A673 (cell line): ENCODE measurements at regions not wholly inside any gene's neighbourhood (a gene's known extent, or its start where the extent isn't known, plus 50 kb on each side); places are given as distances from the start of the nearest gene placed in this dataset.

Source experiments
- BruUV-seq: library from RNA; stranded (reverse); fragments of 400-500 nt; replicated peaks from 2 replicates; lab custom pipeline; 2021; lab: Mats Ljungman, UMichigan
- CTCF ChIA-PET: fragments of 300-600 bp; sonication (Branson Sonifier 250); formaldehyde crosslinking; loops from one replicate; lab custom pipeline; 2022; ENCODE audit warnings: antibody characterized with exemption; lab: Charles Lee
- POLR2A ChIA-PET: fragments of 300-600 bp; sonication (Branson Sonifier 250); formaldehyde crosslinking; loops from one replicate; lab custom pipeline; 2022; ENCODE audit warnings: antibody characterized with exemption; ENCODE audit not compliant: low non-redundant PET; lab: Charles Lee
- DNase-seq: peaks from one replicate; pipeline ENCODE4 v3.0.0-alpha.2; 2015; ENCODE audit warnings: low spot score
- H3K27ac ChIP-seq: fragments of 200-600 bp; sonication (generic); 2 replicates; pipeline ENCODE4 v1.5.1; 2016; ENCODE audit warnings: mixed run types, low read depth, mild to moderate bottlenecking, mixed read lengths, antibody characterized with exemption, low read length; ENCODE audit not compliant: poor library complexity, severe bottlenecking
- H3K27me3 ChIP-seq: fragments of 200-600 bp; sonication (generic); replicated peaks from 2 replicates; pipeline ENCODE4 v1.6.1; 2017; ENCODE audit warnings: mixed run types, low read depth, mild to moderate bottlenecking, mixed read lengths, antibody characterized with exemption, low read length; ENCODE audit not compliant: insufficient read depth, poor library complexity
- H3K36me3 ChIP-seq: fragments of 200-600 bp; sonication (generic); 2 replicates; pipeline ENCODE4 v1.6.1; 2016; ENCODE audit warnings: mixed run types, mild to moderate bottlenecking, mixed read lengths, antibody characterized with exemption, low read length; ENCODE audit not compliant: insufficient read depth, poor library complexity, severe bottlenecking
- H3K4me1 ChIP-seq: fragments of 200-600 bp; sonication (generic); 2 replicates; pipeline ENCODE4 v1.6.1; 2017; ENCODE audit warnings: mixed run types, mild to moderate bottlenecking, mixed read lengths, antibody characterized with exemption, low read length; ENCODE audit not compliant: insufficient read depth, poor library complexity, severe bottlenecking
- H3K4me3 ChIP-seq: fragments of 200-600 bp; sonication (generic); 2 replicates; pipeline ENCODE4 v1.5.1; 2016; ENCODE audit warnings: low read depth, mixed run types, mild to moderate bottlenecking, mixed read lengths, low read length; ENCODE audit not compliant: poor library complexity, severe bottlenecking
- H3K9me3 ChIP-seq: fragments of 200-600 bp; sonication (generic); 2 replicates; pipeline ENCODE4 v1.6.1; 2016; ENCODE audit warnings: mixed run types, low read depth, mild to moderate bottlenecking, mixed read lengths, antibody characterized with exemption, low read length; ENCODE audit not compliant: poor library complexity, severe bottlenecking
- EZH2 ChIP-seq: fragments of 200-600 bp; sonication (generic); IDR thresholded peaks from 2 replicates; pipeline ENCODE4 v1.6.1; 2017; ENCODE audit warnings: borderline replicate concordance, low read depth, mild to moderate bottlenecking, mixed read lengths, antibody characterized with exemption, low read length; ENCODE audit not compliant: poor library complexity, severe bottlenecking
- intact Hi-C: fragments of 100-400 bp; cut with micrococcal nuclease; formaldehyde crosslinking; loops from one replicate; pipeline ENCODE4 v1.10.0; 2022; ENCODE audit not compliant: unreplicated experiment
- TF ChIP-seq, protein P1 (sequence below): fragments of 300-800, 200-600 bp; sonication (generic); conservative IDR thresholded peaks from 2 replicates; pipeline ENCODE4 v1.5.1; 2017; ENCODE audit warnings: low read depth, mild to moderate bottlenecking, antibody characterized with exemption, low read length, moderate library complexity, mixed read lengths

DNA sequence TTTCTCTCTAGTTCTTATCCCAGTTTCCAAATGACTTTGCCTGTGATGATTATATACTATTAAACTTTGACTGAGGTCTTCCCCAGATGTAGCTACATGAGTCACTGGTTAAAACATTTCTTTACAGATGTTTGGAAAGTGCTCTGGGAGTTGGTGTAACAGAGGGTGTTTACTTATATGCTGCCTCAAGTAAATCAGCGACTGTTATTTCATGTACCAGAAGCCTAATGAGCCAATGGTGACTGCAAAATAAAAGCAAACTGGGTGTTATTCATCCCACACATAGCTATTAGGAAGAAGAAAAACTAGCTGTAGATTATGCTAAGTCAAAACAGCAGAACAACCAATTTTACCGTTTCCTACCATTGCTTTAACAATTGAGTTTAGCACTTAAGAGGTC, 929.7 kb upstream of the SEMA6A start:
- DNase-seq: no peak
- Histone ChIP-seq H3K4me1 (no peaks in the 10 kb centered on the region), H3K9me3 (no peaks in the 10 kb centered on the region), H3K4me3 (no peak overlapping the region), H3K27me3 (no peaks in the 10 kb centered on the region), H3K36me3 (no peaks in the 10 kb centered on the region), H3K27ac (no peak overlapping the region)
- ChIA-PET POLR2A (no interaction called here), CTCF (no interaction called here)
- TF ChIP-seq EZH2: no peak
- TF ChIP-seq, protein P1, sequence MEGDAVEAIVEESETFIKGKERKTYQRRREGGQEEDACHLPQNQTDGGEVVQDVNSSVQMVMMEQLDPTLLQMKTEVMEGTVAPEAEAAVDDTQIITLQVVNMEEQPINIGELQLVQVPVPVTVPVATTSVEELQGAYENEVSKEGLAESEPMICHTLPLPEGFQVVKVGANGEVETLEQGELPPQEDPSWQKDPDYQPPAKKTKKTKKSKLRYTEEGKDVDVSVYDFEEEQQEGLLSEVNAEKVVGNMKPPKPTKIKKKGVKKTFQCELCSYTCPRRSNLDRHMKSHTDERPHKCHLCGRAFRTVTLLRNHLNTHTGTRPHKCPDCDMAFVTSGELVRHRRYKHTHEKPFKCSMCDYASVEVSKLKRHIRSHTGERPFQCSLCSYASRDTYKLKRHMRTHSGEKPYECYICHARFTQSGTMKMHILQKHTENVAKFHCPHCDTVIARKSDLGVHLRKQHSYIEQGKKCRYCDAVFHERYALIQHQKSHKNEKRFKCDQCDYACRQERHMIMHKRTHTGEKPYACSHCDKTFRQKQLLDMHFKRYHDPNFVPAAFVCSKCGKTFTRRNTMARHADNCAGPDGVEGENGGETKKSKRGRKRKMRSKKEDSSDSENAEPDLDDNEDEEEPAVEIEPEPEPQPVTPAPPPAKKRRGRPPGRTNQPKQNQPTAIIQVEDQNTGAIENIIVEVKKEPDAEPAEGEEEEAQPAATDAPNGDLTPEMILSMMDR: no peak
- no TSS peak for BruUV-seq
- intact Hi-C loops: no loop called here

DNA sequence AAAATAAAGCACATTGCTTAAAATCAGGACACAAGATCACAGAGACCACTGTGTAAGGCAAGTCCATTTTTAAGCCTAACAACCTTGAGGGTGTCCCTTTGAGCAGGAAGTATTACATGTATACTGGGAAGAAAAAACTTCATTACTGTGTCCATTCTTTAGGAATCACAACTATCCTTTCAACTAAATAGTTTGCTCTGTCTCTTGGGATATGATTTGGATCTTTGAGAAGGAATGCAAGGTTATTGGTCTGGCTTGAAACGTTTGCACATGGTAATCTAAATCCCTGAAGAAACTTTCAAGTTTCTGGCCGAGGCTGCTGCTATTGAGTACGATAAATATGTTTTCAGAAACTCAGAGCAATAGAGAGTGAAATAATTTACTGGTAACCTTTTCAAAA, 923.0 kb upstream of the SEMA6A start:
- ChIA-PET CTCF (no interaction called here), POLR2A (no interaction called here)
- intact Hi-C loops: no loop called here
- Histone ChIP-seq H3K27me3 (no peaks in the 10 kb centered on the region), H3K4me3 (no peak overlapping the region), H3K36me3 (no peaks in the 10 kb centered on the region), H3K9me3 (no peaks in the 10 kb centered on the region), H3K27ac (no peak overlapping the region), H3K4me1 (no peaks in the 10 kb centered on the region)
- no TSS peak for BruUV-seq
- no peak for TF ChIP-seq EZH2
- TF ChIP-seq, protein P1: no peak
- DNase-seq: no peak

DNA sequence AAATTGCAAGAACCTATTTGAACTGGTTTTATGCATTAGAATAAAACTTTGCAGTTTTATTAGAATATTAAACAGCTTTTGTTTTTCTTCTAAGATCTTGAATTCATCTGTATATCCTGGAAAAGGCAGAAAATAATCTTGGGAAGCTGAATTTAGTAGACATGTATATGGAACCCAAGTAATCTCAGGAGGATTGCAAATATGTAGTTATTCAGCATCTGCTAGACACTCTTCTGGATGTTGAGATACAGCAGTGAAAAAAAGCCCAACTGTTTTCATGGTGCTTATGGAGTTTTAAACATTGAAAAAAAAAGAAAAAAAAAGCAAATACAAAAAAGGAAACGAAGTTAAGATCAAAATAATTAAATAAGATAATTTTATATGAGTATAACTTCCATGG, 922.2 kb upstream of the SEMA6A start:
- H3K36me3 ChIP-seq: no peaks in the 10 kb centered on the region
- BruUV-seq: no TSS peak

More for the DNA sequence above, 922.2 kb upstream of the SEMA6A start:
- no peak for DNase-seq
- CTCF ChIA-PET: no interaction called here
- TF ChIP-seq, protein P1: no peak
- TF ChIP-seq EZH2: no peak
- Histone ChIP-seq H3K9me3 (no peaks in the 10 kb centered on the region), H3K4me3 (no peak overlapping the region), H3K4me1 (no peaks in the 10 kb centered on the region), H3K27me3 (no peaks in the 10 kb centered on the region), H3K27ac (no peak overlapping the region)
- POLR2A ChIA-PET: no interaction called here
- intact Hi-C loops: no loop called here
